ENCODE measurements at regions not wholly inside any gene's neighbourhood (a gene's known extent, or its start where the extent isn't known, plus 50 kb on each side); places are given as distances from the start of the nearest gene placed in this dataset.

DNA sequence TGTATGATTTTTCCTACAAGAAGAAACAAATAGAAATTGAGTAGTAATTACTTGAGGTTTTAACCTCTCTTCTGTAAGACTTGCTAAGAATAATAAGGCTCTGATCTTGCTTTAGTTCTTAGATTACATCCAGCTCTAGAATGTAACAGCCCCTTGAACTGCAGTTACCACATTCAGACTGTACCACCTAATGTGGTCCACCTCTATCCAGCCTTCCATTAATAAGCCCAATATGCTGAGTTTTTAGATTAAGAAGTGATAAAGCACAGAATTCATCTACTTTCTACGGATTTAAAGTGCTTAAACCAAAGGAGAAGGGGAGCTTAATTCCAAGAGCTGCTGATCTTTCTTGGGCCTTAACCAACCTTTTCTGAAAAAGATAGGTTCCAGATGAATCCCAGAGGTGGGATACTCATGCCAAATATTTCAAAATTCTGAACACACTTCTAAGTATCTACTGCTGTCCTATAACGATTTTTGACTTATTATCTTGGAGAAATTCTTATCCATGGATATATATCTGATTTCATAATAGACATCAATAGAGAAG, 131.5 kb downstream of the ZNF608 start (continued):
- TF ChIP-seq, protein P1, sequence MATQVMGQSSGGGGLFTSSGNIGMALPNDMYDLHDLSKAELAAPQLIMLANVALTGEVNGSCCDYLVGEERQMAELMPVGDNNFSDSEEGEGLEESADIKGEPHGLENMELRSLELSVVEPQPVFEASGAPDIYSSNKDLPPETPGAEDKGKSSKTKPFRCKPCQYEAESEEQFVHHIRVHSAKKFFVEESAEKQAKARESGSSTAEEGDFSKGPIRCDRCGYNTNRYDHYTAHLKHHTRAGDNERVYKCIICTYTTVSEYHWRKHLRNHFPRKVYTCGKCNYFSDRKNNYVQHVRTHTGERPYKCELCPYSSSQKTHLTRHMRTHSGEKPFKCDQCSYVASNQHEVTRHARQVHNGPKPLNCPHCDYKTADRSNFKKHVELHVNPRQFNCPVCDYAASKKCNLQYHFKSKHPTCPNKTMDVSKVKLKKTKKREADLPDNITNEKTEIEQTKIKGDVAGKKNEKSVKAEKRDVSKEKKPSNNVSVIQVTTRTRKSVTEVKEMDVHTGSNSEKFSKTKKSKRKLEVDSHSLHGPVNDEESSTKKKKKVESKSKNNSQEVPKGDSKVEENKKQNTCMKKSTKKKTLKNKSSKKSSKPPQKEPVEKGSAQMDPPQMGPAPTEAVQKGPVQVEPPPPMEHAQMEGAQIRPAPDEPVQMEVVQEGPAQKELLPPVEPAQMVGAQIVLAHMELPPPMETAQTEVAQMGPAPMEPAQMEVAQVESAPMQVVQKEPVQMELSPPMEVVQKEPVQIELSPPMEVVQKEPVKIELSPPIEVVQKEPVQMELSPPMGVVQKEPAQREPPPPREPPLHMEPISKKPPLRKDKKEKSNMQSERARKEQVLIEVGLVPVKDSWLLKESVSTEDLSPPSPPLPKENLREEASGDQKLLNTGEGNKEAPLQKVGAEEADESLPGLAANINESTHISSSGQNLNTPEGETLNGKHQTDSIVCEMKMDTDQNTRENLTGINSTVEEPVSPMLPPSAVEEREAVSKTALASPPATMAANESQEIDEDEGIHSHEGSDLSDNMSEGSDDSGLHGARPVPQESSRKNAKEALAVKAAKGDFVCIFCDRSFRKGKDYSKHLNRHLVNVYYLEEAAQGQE (IDR thresholded peaks at IDR 0.05), result no peak

DNA sequence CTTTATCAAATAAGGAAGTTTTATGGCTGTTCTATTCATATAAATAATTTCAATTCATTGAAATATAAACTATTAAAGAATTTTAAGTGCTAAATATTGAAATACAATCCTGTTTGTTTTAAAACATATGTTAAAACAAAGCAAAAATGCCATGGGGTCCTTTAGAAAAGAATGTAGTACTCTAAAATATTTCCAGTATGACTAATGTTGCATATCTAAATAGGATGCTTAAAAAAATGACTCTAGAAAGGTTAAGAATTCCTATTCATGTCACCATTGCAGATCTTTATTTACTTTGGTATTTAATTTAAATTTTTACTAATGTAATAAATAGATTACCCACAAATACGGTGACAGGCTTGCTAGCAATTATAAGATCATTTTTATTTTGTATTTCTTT, 132.3 kb downstream of the ZNF608 start:
- no peak for DNase-seq (ENCODE audit: low spot score)
- H3K27ac ChIP-seq (ENCODE audit: low read depth in 1 of 2, low read length in 2 of 2), result no peak overlapping the region
- H3K4me1 ChIP-seq (ENCODE audit: control insufficient read depth in 4 of 4, insufficient read depth in 4 of 4, low read length in 3 of 4), result no peaks in the 10 kb centered on the region
- no peak overlapping the region for H3K9ac ChIP-seq (ENCODE audit: low read depth in 1 of 2, low read length in 2 of 2)
- 90% methylated on average over 1 of the region's 1 CpG for WGBS
- H3K4me3 ChIP-seq (ENCODE audit: low read depth in 1 of 3, low read length in 3 of 3), result no peak overlapping the region
- no peaks in the 10 kb centered on the region for H3K36me3 ChIP-seq (ENCODE audit: control insufficient read depth in 4 of 4, insufficient read depth in 3 of 4, low read depth in 1 of 4, low read length in 3 of 4)
- TF ChIP-seq JUND (IDR thresholded peaks at IDR 0.05), result no peak
- no peak for TF ChIP-seq FOXA1 (IDR thresholded peaks at IDR 0.05)
- TF ChIP-seq, protein P1 (IDR thresholded peaks at IDR 0.05), result no peak
- no peak for TF ChIP-seq EGR1 (IDR thresholded peaks at IDR 0.05; ENCODE audit: low read depth in 2 of 2)
- TF ChIP-seq GABPA (IDR thresholded peaks at IDR 0.05 in 1 of 2, conservative IDR thresholded peaks at IDR 0.05 in 1 of 2), result no peak
- TF ChIP-seq, protein P2, sequence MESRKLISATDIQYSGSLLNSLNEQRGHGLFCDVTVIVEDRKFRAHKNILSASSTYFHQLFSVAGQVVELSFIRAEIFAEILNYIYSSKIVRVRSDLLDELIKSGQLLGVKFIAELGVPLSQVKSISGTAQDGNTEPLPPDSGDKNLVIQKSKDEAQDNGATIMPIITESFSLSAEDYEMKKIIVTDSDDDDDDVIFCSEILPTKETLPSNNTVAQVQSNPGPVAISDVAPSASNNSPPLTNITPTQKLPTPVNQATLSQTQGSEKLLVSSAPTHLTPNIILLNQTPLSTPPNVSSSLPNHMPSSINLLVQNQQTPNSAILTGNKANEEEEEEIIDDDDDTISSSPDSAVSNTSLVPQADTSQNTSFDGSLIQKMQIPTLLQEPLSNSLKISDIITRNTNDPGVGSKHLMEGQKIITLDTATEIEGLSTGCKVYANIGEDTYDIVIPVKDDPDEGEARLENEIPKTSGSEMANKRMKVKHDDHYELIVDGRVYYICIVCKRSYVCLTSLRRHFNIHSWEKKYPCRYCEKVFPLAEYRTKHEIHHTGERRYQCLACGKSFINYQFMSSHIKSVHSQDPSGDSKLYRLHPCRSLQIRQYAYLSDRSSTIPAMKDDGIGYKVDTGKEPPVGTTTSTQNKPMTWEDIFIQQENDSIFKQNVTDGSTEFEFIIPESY (IDR thresholded peaks at IDR 0.05), result no peak
- TF ChIP-seq, protein P3, sequence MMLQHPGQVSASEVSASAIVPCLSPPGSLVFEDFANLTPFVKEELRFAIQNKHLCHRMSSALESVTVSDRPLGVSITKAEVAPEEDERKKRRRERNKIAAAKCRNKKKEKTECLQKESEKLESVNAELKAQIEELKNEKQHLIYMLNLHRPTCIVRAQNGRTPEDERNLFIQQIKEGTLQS (IDR thresholded peaks at IDR 0.05), result no peak
- TF ChIP-seq SP1 (IDR thresholded peaks at IDR 0.05), result no peak
- TF ChIP-seq HNF4G (IDR thresholded peaks at IDR 0.05), result no peak
- TF ChIP-seq YY1 (IDR thresholded peaks at IDR 0.05), result no peak
- TF ChIP-seq RXRA (IDR thresholded peaks at IDR 0.05), result no peak
- no peak for TF ChIP-seq RAD21 (IDR thresholded peaks at IDR 0.05)
- TF ChIP-seq, protein P4, sequence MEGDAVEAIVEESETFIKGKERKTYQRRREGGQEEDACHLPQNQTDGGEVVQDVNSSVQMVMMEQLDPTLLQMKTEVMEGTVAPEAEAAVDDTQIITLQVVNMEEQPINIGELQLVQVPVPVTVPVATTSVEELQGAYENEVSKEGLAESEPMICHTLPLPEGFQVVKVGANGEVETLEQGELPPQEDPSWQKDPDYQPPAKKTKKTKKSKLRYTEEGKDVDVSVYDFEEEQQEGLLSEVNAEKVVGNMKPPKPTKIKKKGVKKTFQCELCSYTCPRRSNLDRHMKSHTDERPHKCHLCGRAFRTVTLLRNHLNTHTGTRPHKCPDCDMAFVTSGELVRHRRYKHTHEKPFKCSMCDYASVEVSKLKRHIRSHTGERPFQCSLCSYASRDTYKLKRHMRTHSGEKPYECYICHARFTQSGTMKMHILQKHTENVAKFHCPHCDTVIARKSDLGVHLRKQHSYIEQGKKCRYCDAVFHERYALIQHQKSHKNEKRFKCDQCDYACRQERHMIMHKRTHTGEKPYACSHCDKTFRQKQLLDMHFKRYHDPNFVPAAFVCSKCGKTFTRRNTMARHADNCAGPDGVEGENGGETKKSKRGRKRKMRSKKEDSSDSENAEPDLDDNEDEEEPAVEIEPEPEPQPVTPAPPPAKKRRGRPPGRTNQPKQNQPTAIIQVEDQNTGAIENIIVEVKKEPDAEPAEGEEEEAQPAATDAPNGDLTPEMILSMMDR (IDR thresholded peaks at IDR 0.05; ENCODE audit: low read depth, low read length, missing input control), result no peak
- TF ChIP-seq FOXA2 (IDR thresholded peaks at IDR 0.05), result no peak
- TF ChIP-seq NR2F2 (IDR thresholded peaks at IDR 0.05), result no peak
- no peak for TF ChIP-seq TAF1 (conservative IDR thresholded peaks at IDR 0.05)
- H3K27me3 ChIP-seq (ENCODE audit: control insufficient read depth in 4 of 4, insufficient read depth in 4 of 4, low read length in 3 of 4), result no peaks in the 10 kb centered on the region
- H3K9me3 ChIP-seq (ENCODE audit: control insufficient read depth in 4 of 4, low read length in 3 of 4), result no peaks in the 10 kb centered on the region
